H1 (cell line): ENCODE measurements at regions not wholly inside any gene's neighbourhood (a gene's known extent, or its start where the extent isn't known, plus 50 kb on each side); places are given as distances from the start of the nearest gene placed in this dataset.

Experiments used
- CBX8 ChIP-seq: fragments of 300-800, 300-1000 bp; sonication (generic); IDR thresholded peaks from 2 replicates; pipeline ENCODE4 v1.7.1; 2016; ENCODE audit warnings: low read depth, low read length, borderline replicate concordance
- EZH2 ChIP-seq: fragments of 200-600 bp; sonication (generic); IDR thresholded peaks from 2 replicates; pipeline ENCODE4 v1.7.1; 2012; ENCODE audit warnings: low read depth, mild to moderate bottlenecking, moderate library complexity, low read length, inconsistent platforms; ENCODE audit not compliant: severe bottlenecking
- JUND ChIP-seq: IDR thresholded peaks from 2 replicates; pipeline ENCODE4 v1.6.1; 2011; ENCODE audit warnings: mild to moderate bottlenecking, improper control_type of control experiment, low read length
- KDM1A ChIP-seq: fragments of 200-600, 300-600 bp; sonication (generic); IDR thresholded peaks from 2 replicates; pipeline ENCODE4 v1.7.1; 2016; ENCODE audit warnings: mild to moderate bottlenecking, low read length, borderline replicate concordance
- MAFK ChIP-seq: IDR thresholded peaks from 2 replicates; pipeline ENCODE4 v1.6.1; 2012; ENCODE audit warnings: low read depth, mild to moderate bottlenecking, improper control_type of control experiment, low read length
- PHF8 ChIP-seq: fragments of 200-600 bp; sonication (generic); conservative IDR thresholded peaks from 2 replicates; pipeline ENCODE4 v1.7.1; 2012; ENCODE audit warnings: low read depth, mild to moderate bottlenecking, inconsistent platforms, low read length, moderate library complexity
- POLR2A ChIP-seq, 2 experiments: IDR thresholded peaks; 1 replicate in 1 of 2; 2 replicates in 1 of 2; pipeline ENCODE4 v1.6.1; 2011; ENCODE audit warnings: low read depth in 2 of 2, low read length in 2 of 2, mild to moderate bottlenecking in 2 of 2; ENCODE audit errors: control extremely low read depth in 1 of 2
- POLR2AphosphoS5 ChIP-seq: IDR thresholded peaks from 2 replicates; pipeline ENCODE4 v1.6.1; 2011; ENCODE audit warnings: low read depth, low read length
- SIX5 ChIP-seq: IDR thresholded peaks from 2 replicates; pipeline ENCODE4 v1.6.1; 2011; ENCODE audit warnings: mild to moderate bottlenecking, low read depth, low read length
- SRF ChIP-seq: IDR thresholded peaks from 2 replicates; pipeline ENCODE4 v1.6.1; 2011; ENCODE audit warnings: mild to moderate bottlenecking, low read depth, low read length, moderate library complexity
- TCF12 ChIP-seq: IDR thresholded peaks from 2 replicates; pipeline ENCODE4 v1.6.1; 2011; ENCODE audit warnings: low read depth, mild to moderate bottlenecking, low read length
- ZNF274 ChIP-seq: IDR thresholded peaks from 2 replicates; pipeline ENCODE4 v1.7.0; 2012; ENCODE audit warnings: low read length, borderline replicate concordance; ENCODE audit errors: extremely low read depth
- TF ChIP-seq, protein P1 (sequence below), 3 experiments: IDR thresholded peaks; 1 replicate in 2 of 3; 2 replicates in 1 of 3; pipeline versions ENCODE4 v1.5.1 to v1.6.1; 2011; ENCODE audit warnings: low read length in 3 of 3, mild to moderate bottlenecking in 3 of 3, inconsistent platforms in 2 of 3, low read depth in 1 of 3, moderate library complexity in 1 of 3; ENCODE audit not compliant: insufficient read depth in 1 of 3; ENCODE audit errors: control extremely low read depth in 1 of 3

DNA sequence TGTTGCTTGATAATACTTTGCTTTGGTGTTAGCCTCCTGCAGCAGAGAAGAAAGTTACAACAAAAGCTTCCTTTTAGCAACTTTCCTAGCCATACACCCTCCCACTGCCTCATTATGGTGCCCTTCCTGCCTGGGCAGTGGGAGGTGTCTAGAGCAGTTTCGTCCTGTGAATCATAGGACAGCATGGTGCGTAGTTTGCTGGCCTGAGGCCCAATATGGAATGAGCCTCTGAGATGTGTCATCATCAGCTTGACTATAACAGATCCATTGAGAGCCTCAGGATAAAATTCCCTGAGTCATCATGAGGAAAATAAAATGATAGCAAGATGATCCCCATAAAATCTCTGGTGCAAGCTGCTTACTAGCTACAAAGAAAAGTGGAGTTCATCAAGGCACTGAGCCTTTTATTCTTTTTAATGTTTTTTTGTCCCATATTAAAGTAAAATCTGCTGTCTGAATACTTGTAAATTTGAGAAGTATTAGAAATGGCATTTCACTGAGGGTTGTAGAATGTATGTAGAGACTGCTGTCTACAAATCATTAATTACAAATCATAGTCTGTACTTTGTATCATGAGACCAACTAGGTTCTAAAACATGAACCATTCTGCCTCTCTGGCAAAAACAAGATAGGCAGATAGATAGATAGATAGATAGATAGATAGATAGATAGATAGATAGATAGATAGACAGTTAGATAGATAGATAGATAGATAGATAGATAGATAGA is 303.0 kb upstream of the PDE4D start:
- no peak for TF ChIP-seq JUND
- no peak for TF ChIP-seq EZH2
- no peak for TF ChIP-seq ZNF274
- TF ChIP-seq, protein P1, sequence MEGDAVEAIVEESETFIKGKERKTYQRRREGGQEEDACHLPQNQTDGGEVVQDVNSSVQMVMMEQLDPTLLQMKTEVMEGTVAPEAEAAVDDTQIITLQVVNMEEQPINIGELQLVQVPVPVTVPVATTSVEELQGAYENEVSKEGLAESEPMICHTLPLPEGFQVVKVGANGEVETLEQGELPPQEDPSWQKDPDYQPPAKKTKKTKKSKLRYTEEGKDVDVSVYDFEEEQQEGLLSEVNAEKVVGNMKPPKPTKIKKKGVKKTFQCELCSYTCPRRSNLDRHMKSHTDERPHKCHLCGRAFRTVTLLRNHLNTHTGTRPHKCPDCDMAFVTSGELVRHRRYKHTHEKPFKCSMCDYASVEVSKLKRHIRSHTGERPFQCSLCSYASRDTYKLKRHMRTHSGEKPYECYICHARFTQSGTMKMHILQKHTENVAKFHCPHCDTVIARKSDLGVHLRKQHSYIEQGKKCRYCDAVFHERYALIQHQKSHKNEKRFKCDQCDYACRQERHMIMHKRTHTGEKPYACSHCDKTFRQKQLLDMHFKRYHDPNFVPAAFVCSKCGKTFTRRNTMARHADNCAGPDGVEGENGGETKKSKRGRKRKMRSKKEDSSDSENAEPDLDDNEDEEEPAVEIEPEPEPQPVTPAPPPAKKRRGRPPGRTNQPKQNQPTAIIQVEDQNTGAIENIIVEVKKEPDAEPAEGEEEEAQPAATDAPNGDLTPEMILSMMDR (IDR thresholded peaks at IDR 0.05; ENCODE audit: control extremely low read depth in 1 of 3, insufficient read depth in 1 of 3, low read depth in 1 of 3, low read length in 3 of 3), result no peak
- no peak for TF ChIP-seq KDM1A
- no peak for TF ChIP-seq MAFK
- TF ChIP-seq CBX8, result no peak
- TF ChIP-seq POLR2AphosphoS5, result no peak
- TF ChIP-seq SIX5, result no peak
- TF ChIP-seq PHF8, result no peak
- TF ChIP-seq SRF, result no peak
- no peak for TF ChIP-seq POLR2A (IDR thresholded peaks at IDR 0.05; ENCODE audit: control extremely low read depth in 1 of 2, low read depth in 2 of 2, low read length in 2 of 2)
- no peak for TF ChIP-seq TCF12
